Ovary (tissue), 7 donors: ENCODE measurements at regions not wholly inside any gene's neighbourhood (a gene's known extent, or its start where the extent isn't known, plus 50 kb on each side); places are given as distances from the start of the nearest gene placed in this dataset.
A peak's percentile ranks its signal among the peaks of the same experiment; 100 is the strongest.

ENCODE experiments used
- DNase-seq, 5 donors: peaks; one replicate each; pipeline ENCODE4 v3.0.0-alpha.2; 2019 to 2020
- H3K27ac ChIP-seq, 2 donors: fragments of 200-600 bp; one replicate each; pipeline versions ENCODE4 v1.5.1 to v1.8.0; 2019 to 2022
- H3K27me3 ChIP-seq: fragments of 200-600 bp; one replicate; pipeline ENCODE4 v1.8.0; 2022
- H3K36me3 ChIP-seq: fragments of 200-600 bp; sonication (generic); one replicate; pipeline ENCODE4 v1.5.1; 2019
- H3K4me1 ChIP-seq: one replicate; pipeline ENCODE4 v1.8.1; 2013; ENCODE audit warnings: mild to moderate bottlenecking, moderate library complexity; ENCODE audit not compliant: insufficient read depth
- H3K4me3 ChIP-seq: fragments of 200-600 bp; sonication (generic); one replicate; pipeline ENCODE4 v1.5.1; 2017
- H3K9me3 ChIP-seq, 2 donors: fragments of 200-600 bp in 1 of 2; sonication (generic) in 1 of 2; one replicate each; pipeline versions ENCODE4 v1.5.1 to v1.8.1; 2013 to 2019; ENCODE audit warnings: mild to moderate bottlenecking in 1 of 2, moderate library complexity in 1 of 2
- EP300 ChIP-seq: sonication (generic); formaldehyde crosslinking; IDR thresholded peaks from one replicate; pipeline ENCODE4 v1.6.1; 2017; ENCODE audit warnings: antibody characterized with exemption
- POLR2A ChIP-seq: fragments of 450-650 bp; IDR thresholded peaks from one replicate; pipeline ENCODE4 v1.6.1; 2017; ENCODE audit warnings: antibody characterized with exemption, mild to moderate bottlenecking, moderate library complexity
- WGBS, 3 donors: extraction: QIAGEN DNeasy Blood & Tissue Kit in 1 of 3; methylation state at CpG; one replicate each; pipeline versions ENCODE4 v1.1.5 to v1.1.7; 2013 to 2017; 5-methylcytosine and 5-hydroxymethylcytosine counted together
- intact Hi-C, 4 donors: fragments of 100-400 bp; cut with DNase I; formaldehyde crosslinking; loops; one replicate each; pipeline versions ENCODE4 v1.11.0 to v1.15.1; 2022 to 2023
- TF ChIP-seq, protein P1 (sequence below), 3 donors: fragments of 450-650 bp in 2 of 3; fragments of 200-600 bp in 1 of 3; IDR thresholded peaks; one replicate each; pipeline versions ENCODE4 v1.5.1 to v1.8.0; 2016 to 2022; ENCODE audit warnings: antibody characterized with exemption in 3 of 3, mild to moderate bottlenecking in 1 of 3
- donor health status: DM: no; HTN: no; CAD: no; lungs with moderate emphysema.
- donor health status: DM: no; HTN: no; CAD: no.
- donor health status: Bipolar disorder and iron deficiency.
- donor health status: DM: no; HTN: no; CAD: no.
- donor health status: DM: yes; HTN: yes; CAD: no.

- DNase-seq = peak in 4 of 5 donors; percentile 9 to 45 (median 28)
- Histone ChIP-seq H3K4me3 (no peak overlapping the region), H3K27me3 (no peaks in the 10 kb centered on the region), H3K27ac (no peak overlapping the region), H3K9me3 (no peaks in the 10 kb centered on the region), H3K36me3 (no peaks in the 10 kb centered on the region), H3K4me1 (peaks cover 3% of the 10 kb centered on the region)
- WGBS, 3 donors = 7 to 22% (median 14%) methylated on average over 6 of the region's 6 CpGs
- TF ChIP-seq EP300 = no peak
- TF ChIP-seq, protein P1, sequence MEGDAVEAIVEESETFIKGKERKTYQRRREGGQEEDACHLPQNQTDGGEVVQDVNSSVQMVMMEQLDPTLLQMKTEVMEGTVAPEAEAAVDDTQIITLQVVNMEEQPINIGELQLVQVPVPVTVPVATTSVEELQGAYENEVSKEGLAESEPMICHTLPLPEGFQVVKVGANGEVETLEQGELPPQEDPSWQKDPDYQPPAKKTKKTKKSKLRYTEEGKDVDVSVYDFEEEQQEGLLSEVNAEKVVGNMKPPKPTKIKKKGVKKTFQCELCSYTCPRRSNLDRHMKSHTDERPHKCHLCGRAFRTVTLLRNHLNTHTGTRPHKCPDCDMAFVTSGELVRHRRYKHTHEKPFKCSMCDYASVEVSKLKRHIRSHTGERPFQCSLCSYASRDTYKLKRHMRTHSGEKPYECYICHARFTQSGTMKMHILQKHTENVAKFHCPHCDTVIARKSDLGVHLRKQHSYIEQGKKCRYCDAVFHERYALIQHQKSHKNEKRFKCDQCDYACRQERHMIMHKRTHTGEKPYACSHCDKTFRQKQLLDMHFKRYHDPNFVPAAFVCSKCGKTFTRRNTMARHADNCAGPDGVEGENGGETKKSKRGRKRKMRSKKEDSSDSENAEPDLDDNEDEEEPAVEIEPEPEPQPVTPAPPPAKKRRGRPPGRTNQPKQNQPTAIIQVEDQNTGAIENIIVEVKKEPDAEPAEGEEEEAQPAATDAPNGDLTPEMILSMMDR (IDR thresholded peaks at IDR 0.05) = no peak
- no peak for TF ChIP-seq POLR2A
- intact Hi-C loops = no loop called here
Observed at GRCh38 chr3:70829092-70829491, 516.7 kb upstream of the MDFIC2 start.

GRCh38 chr3:70824773-70825172 lies 512.3 kb upstream of the MDFIC2 start:
- Histone ChIP-seq H3K36me3 (no peaks in the 10 kb centered on the region), H3K9me3 (no peaks in the 10 kb centered on the region), H3K27ac (no peak overlapping the region), H3K4me3 (no peak overlapping the region), H3K27me3 (no peaks in the 10 kb centered on the region), H3K4me1 (peaks cover 3% of the 10 kb centered on the region)
- DNase-seq = no peak
- WGBS, 3 donors = 37 to 48% (median 40%) methylated on average over 1 of the region's 1 CpG
- intact Hi-C loops = no loop called here
- TF ChIP-seq, protein P1 (IDR thresholded peaks at IDR 0.05) = no peak
- TF ChIP-seq POLR2A = no peak
- TF ChIP-seq EP300 = no peak

- H3K27me3 ChIP-seq = no peaks in the 10 kb centered on the region
- H3K4me1 ChIP-seq = peaks cover 2% of the 10 kb centered on the region
- H3K4me3 ChIP-seq = no peak overlapping the region
- no peaks in the 10 kb centered on the region for H3K9me3 ChIP-seq
- H3K27ac ChIP-seq = no peak overlapping the region
- no peak for DNase-seq
- 66 to 89% (median 86%) methylated on average over 2 of the region's 2 CpGs for WGBS, 3 donors
- intact Hi-C loops = no loop called here
- no peaks in the 10 kb centered on the region for H3K36me3 ChIP-seq
- TF ChIP-seq EP300 = no peak
- no peak for TF ChIP-seq POLR2A
- TF ChIP-seq, protein P1 (IDR thresholded peaks at IDR 0.05) = no peak
Observed at GRCh38 chr3:70824078-70824477, 511.6 kb upstream of the MDFIC2 start.

DNA sequence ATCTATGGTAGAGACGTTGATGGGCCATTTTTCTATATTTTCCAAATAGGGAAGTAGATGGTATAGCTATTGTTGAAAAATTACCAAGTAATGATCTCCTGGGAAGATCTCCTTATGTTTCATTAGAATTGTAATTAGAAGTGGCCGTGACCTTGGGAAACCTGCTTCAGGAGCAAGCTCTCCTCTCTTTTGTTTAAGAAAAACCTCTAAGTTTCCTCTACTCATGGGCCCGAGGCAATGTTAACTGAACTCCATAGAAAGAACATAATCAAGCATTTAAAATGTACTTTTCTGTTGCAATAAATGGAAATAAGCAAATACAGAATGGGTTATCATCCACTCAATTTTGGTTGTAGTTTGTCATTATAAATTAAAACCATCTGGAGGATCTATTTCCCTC lies 511.2 kb upstream of the MDFIC2 start:
- Histone ChIP-seq H3K27me3 (no peaks in the 10 kb centered on the region), H3K9me3 (no peaks in the 10 kb centered on the region), H3K27ac (no peak overlapping the region), H3K4me3 (no peak overlapping the region), H3K4me1 (no peaks in the 10 kb centered on the region), H3K36me3 (no peaks in the 10 kb centered on the region)
- 74 to 89% (median 80%) methylated on average over 3 of the region's 3 CpGs for WGBS, 3 donors
- intact Hi-C loops = no loop called here
- TF ChIP-seq POLR2A (no peak), EP300 (no peak)
- TF ChIP-seq, protein P1 (IDR thresholded peaks at IDR 0.05) = no peak
- DNase-seq = no peak

DNA sequence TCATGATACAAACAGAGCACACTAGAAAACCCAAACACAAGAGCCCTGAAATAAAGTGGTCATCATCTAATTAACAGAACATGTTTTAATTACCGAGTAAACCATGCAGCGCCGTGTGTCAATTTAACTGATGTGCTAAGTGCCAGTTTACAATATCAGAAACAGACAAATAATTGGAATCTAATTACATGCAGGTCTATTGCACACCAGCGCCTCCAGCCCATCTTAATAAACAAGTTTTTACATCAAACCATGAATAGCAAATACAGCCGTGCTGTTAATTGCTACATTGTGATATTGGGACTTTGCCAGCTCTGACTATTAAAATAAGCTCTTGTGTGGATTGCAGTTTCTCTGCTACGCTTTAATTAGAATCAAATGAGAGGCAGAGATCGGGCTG lies 510.2 kb upstream of the MDFIC2 start:
- Histone ChIP-seq H3K4me3 (no peak overlapping the region), H3K27ac (no peak overlapping the region), H3K36me3 (no peaks in the 10 kb centered on the region), H3K4me1 (no peaks in the 10 kb centered on the region), H3K27me3 (no peaks in the 10 kb centered on the region), H3K9me3 (no peaks in the 10 kb centered on the region)
- intact Hi-C loops = no loop called here
- DNase-seq = no peak
- WGBS, 3 donors = 21 to 48% (median 34%) methylated on average over 7 of the region's 7 CpGs
- TF ChIP-seq POLR2A (no peak), EP300 (no peak)
